Neural cell (in vitro differentiated cells): ENCODE measurements at regions not wholly inside any gene's neighbourhood (a gene's known extent, or its start where the extent isn't known, plus 50 kb on each side); places are given as distances from the start of the nearest gene placed in this dataset.

ENCODE experiments used
- H2AFZ ChIP-seq: fragments of 200-600, 300-800 bp; sonication (generic), shearing (Covaris generic); 2 replicates; pipeline ENCODE4 v1.6.0; 2014; ENCODE audit warnings: low read depth, mild to moderate bottlenecking, antibody characterized with exemption, low read length, moderate library complexity
- H3F3A ChIP-seq: fragments of 200-600 bp; shearing (Covaris generic); 2 replicates; pipeline ENCODE4 v1.6.1; 2016; ENCODE audit warnings: mild to moderate bottlenecking, moderate library complexity, mixed read lengths, antibody characterized with exemption, low read length; ENCODE audit not compliant: insufficient read depth, poor library complexity, severe bottlenecking
- H3K27ac ChIP-seq: fragments of 200-600, 300-800 bp; sonication (generic), shearing (Covaris generic); 2 replicates; pipeline ENCODE4 v1.5.1; 2014; ENCODE audit warnings: mild to moderate bottlenecking, low read length, moderate library complexity
- H3K27me3 ChIP-seq: fragments of 300-800, 200-600 bp; sonication (generic), shearing (Covaris generic); 2 replicates; pipeline ENCODE4 v1.6.0; 2014; ENCODE audit warnings: mild to moderate bottlenecking, low read depth, low read length, moderate library complexity; ENCODE audit not compliant: insufficient read depth
- H3K36me3 ChIP-seq: fragments of 300-800, 200-600 bp; sonication (generic), shearing (Covaris generic); 2 replicates; pipeline ENCODE4 v1.5.1; 2014; ENCODE audit warnings: mild to moderate bottlenecking, antibody characterized with exemption, low read length, moderate library complexity; ENCODE audit not compliant: insufficient read depth
- H3K4me2 ChIP-seq: fragments of 300-800, 200-600 bp; sonication (generic), shearing (Covaris generic); 2 replicates; pipeline ENCODE4 v1.6.0; 2014; ENCODE audit warnings: mild to moderate bottlenecking, low read length
- H3K4me3 ChIP-seq: fragments of 300-800, 200-600 bp; sonication (generic), shearing (Covaris generic); 2 replicates; pipeline ENCODE4 v1.5.1; 2014; ENCODE audit warnings: mild to moderate bottlenecking, low read length, moderate library complexity
- H3K79me2 ChIP-seq: fragments of 200-600 bp; shearing (Covaris generic); replicated peaks from 2 replicates; pipeline ENCODE4 v1.6.0; 2014; ENCODE audit warnings: mild to moderate bottlenecking, low read length, moderate library complexity; ENCODE audit not compliant: insufficient read depth
- H3K9ac ChIP-seq: fragments of 300-800, 200-600 bp; sonication (generic), shearing (Covaris generic); 2 replicates; pipeline ENCODE4 v1.6.1; 2016; ENCODE audit warnings: mild to moderate bottlenecking, low read length, mixed read lengths
- H3K9me2 ChIP-seq: fragments of 200-600 bp; shearing (Covaris generic); 2 replicates; pipeline ENCODE4 v1.6.1; 2016; ENCODE audit warnings: mild to moderate bottlenecking, low read length, mixed read lengths; ENCODE audit not compliant: insufficient read depth
- H3K9me3 ChIP-seq: fragments of 200-600, 300-800 bp; sonication (generic), shearing (Covaris generic); 2 replicates; pipeline ENCODE4 v1.6.1; 2016; ENCODE audit warnings: mild to moderate bottlenecking, mixed run types, low read length, moderate library complexity, mixed read lengths
- H4K20me1 ChIP-seq: fragments of 200-600 bp; shearing (Covaris generic); 2 replicates; pipeline ENCODE4 v1.6.1; 2016; ENCODE audit warnings: mild to moderate bottlenecking, mixed run types; ENCODE audit not compliant: insufficient read depth
- CTCF ChIP-seq: fragments of 450-650 bp; IDR thresholded peaks from 2 replicates; pipeline ENCODE4 v1.5.1; 2014; ENCODE audit warnings: antibody characterized with exemption, mild to moderate bottlenecking, moderate library complexity; ENCODE audit not compliant: poor library complexity, severe bottlenecking
- EP300 ChIP-seq: fragments of 450-650 bp; conservative IDR thresholded peaks from 2 replicates; pipeline ENCODE4 v1.6.1; 2014; ENCODE audit warnings: antibody characterized with exemption, mild to moderate bottlenecking, moderate library complexity; ENCODE audit not compliant: poor library complexity, severe bottlenecking
- EZH2 ChIP-seq: fragments of 200-600, 300-800 bp; shearing (Covaris generic), sonication (generic); IDR thresholded peaks from 2 replicates; pipeline ENCODE4 v1.6.1; 2014; ENCODE audit warnings: antibody characterized with exemption, low read length, borderline replicate concordance, mild to moderate bottlenecking; ENCODE audit not compliant: insufficient read depth, poor library complexity, severe bottlenecking
- MXI1 ChIP-seq: fragments of 450-650 bp; conservative IDR thresholded peaks from 2 replicates; pipeline ENCODE4 v1.6.1; 2014; ENCODE audit warnings: antibody characterized with exemption, mild to moderate bottlenecking; ENCODE audit not compliant: poor library complexity, severe bottlenecking
- POLR2AphosphoS5 ChIP-seq: IDR thresholded peaks from 2 replicates; pipeline ENCODE4 v1.6.1; 2012
- RAD21 ChIP-seq: fragments of 450-650 bp; conservative IDR thresholded peaks from 2 replicates; pipeline ENCODE4 v1.6.1; 2014; ENCODE audit warnings: antibody characterized with exemption, mild to moderate bottlenecking, moderate library complexity
- REST ChIP-seq: IDR thresholded peaks from 2 replicates; pipeline ENCODE4 v1.6.1; 2012; ENCODE audit warnings: borderline replicate concordance
- SMC3 ChIP-seq: fragments of 450-650 bp; conservative IDR thresholded peaks from 2 replicates; pipeline ENCODE4 v1.6.1; 2014; ENCODE audit warnings: antibody characterized with exemption, mild to moderate bottlenecking, moderate library complexity; ENCODE audit not compliant: poor library complexity
- TAF1 ChIP-seq: IDR thresholded peaks from 2 replicates; pipeline ENCODE4 v1.6.1; 2012; ENCODE audit warnings: low read depth

- H3K9me3 ChIP-seq: no peaks in the 10 kb centered on the region
- no peaks in the 10 kb centered on the region for H3K79me2 ChIP-seq
- H3K36me3 ChIP-seq: no peaks in the 10 kb centered on the region
- TF ChIP-seq MXI1: no peak
- no peak for TF ChIP-seq EZH2
- no peak for TF ChIP-seq SMC3
- TF ChIP-seq EP300: no peak
- TF ChIP-seq REST: no peak
- TF ChIP-seq CTCF: no peak
- no peak for TF ChIP-seq RAD21
- TF ChIP-seq TAF1: no peak
- no peak for TF ChIP-seq POLR2AphosphoS5
- no peaks in the 10 kb centered on the region for H3K9me2 ChIP-seq
- no peaks in the 10 kb centered on the region for H3K27me3 ChIP-seq
- H3K27ac ChIP-seq: no peak overlapping the region
- no peaks in the 10 kb centered on the region for H3F3A ChIP-seq
- H4K20me1 ChIP-seq: no peaks in the 10 kb centered on the region
- H3K4me3 ChIP-seq: no peak overlapping the region
- no peak overlapping the region for H2AFZ ChIP-seq
- H3K9ac ChIP-seq: no peak overlapping the region
- H3K4me2 ChIP-seq: no peak overlapping the region
Measured at GRCh38 chrX:124234348-124234747, 98.1 kb upstream of the TEX13D start.

- Histone ChIP-seq H3K36me3 (no peaks in the 10 kb centered on the region), H3K27ac (no peak overlapping the region), H3K9me2 (no peaks in the 10 kb centered on the region), H3K9ac (no peak overlapping the region), H3F3A (no peaks in the 10 kb centered on the region), H4K20me1 (no peaks in the 10 kb centered on the region), H3K27me3 (no peaks in the 10 kb centered on the region), H2AFZ (no peak overlapping the region), H3K4me2 (no peak overlapping the region), H3K4me3 (no peak overlapping the region), H3K79me2 (no peaks in the 10 kb centered on the region), H3K9me3 (no peaks in the 10 kb centered on the region)
- TF ChIP-seq POLR2AphosphoS5 (no peak), EZH2 (no peak), MXI1 (no peak), REST (no peak), TAF1 (no peak)
Measured at GRCh38 chrX:124238268-124238667, 94.2 kb upstream of the TEX13D start.
